ENCODE measurements at regions not wholly inside any gene's neighbourhood (a gene's known extent, or its start where the extent isn't known, plus 50 kb on each side); places are given as distances from the start of the nearest gene placed in this dataset.

- TF ChIP-seq MAFK (IDR thresholded peaks at IDR 0.05; ENCODE audit: low read depth, low read length) (no peak), NRF1 (IDR thresholded peaks at IDR 0.05; ENCODE audit: low read depth, low read length) (no peak), TCF12 (IDR thresholded peaks at IDR 0.05; ENCODE audit: low read depth, low read length) (no peak), ATF3 (IDR thresholded peaks at IDR 0.05; ENCODE audit: insufficient read depth, low read depth, low read length) (no peak), CTCF (IDR thresholded peaks at IDR 0.05; ENCODE audit: control extremely low read depth in 1 of 3, insufficient read depth in 1 of 3, low read depth in 1 of 3, low read length in 3 of 3) (no peak), YY1 (IDR thresholded peaks at IDR 0.05; ENCODE audit: low read depth, low read length) (no peak), CBX8 (IDR thresholded peaks at IDR 0.05; ENCODE audit: borderline replicate concordance, low read depth, low read length) (no peak), EGR1 (IDR thresholded peaks at IDR 0.05; ENCODE audit: borderline replicate concordance, low read depth, low read length) (no peak)
Observed at GRCh38 chr7:52287698-52288097, 747.7 kb upstream of the POM121L12 start.

All from H1 (cell line).